NCI-H526 (cell line): ENCODE measurements at regions not wholly inside any gene's neighbourhood (a gene's known extent, or its start where the extent isn't known, plus 50 kb on each side); places are given as distances from the start of the nearest gene placed in this dataset.
A peak's percentile ranks its signal among the peaks of the same experiment; 100 is the strongest.
"Not testable (repeated sequence)": the region's sequence is repeated elsewhere in the genome, so short reads cannot be mapped to it uniquely, and the experiment has no call there.

Experiments used
- DNase-seq, 2 experiments: peaks; one replicate each; lab custom pipeline; 2025; lab: John Stamatoyannopoulos, UW

GRCh38 chr2:220697011-220697410 is 875.1 kb downstream of the EPHA4 start:
- no peak for DNase-seq

- no peak for DNase-seq
Measured at GRCh38 chr2:220701115-220701514, 871.0 kb downstream of the EPHA4 start.

- DNase-seq: no peak
Measured at GRCh38 chr2:220703279-220703678, 868.8 kb downstream of the EPHA4 start.

GRCh38 chr2:220704081-220704480 is 868.0 kb downstream of the EPHA4 start:
- DNase-seq: no peak

- DNase-seq: no peak
Measured at GRCh38 chr2:220704810-220705209, 867.3 kb downstream of the EPHA4 start.

- no peak for DNase-seq
Measured at GRCh38 chr2:220705678-220706077, 866.4 kb downstream of the EPHA4 start.

GRCh38 chr2:220707261-220707660 is 864.8 kb downstream of the EPHA4 start:
- DNase-seq: no peak

GRCh38 chr2:220708366-220708765 is 863.7 kb downstream of the EPHA4 start:
- no peak for DNase-seq

- DNase-seq: no peak
Measured at GRCh38 chr2:220717283-220717682, 854.8 kb downstream of the EPHA4 start.

- DNase-seq: no peak
Measured at GRCh38 chr2:220736778-220737177, 835.3 kb downstream of the EPHA4 start.

GRCh38 chr2:220743203-220743602 is 828.9 kb downstream of the EPHA4 start:
- DNase-seq: no peak

GRCh38 chr2:220744861-220745260 is 827.2 kb downstream of the EPHA4 start:
- DNase-seq: no peak

- DNase-seq: no peak
Measured at GRCh38 chr2:220745682-220746081, 826.4 kb downstream of the EPHA4 start.

- no peak for DNase-seq
Measured at GRCh38 chr2:220747736-220748135, 824.4 kb downstream of the EPHA4 start.

- no peak for DNase-seq
Measured at GRCh38 chr2:220748875-220749479, 823.1 kb downstream of the EPHA4 start.

GRCh38 chr2:220753486-220753885 is 818.6 kb downstream of the EPHA4 start:
- DNase-seq: no peak

GRCh38 chr2:220756653-220757052 is 815.5 kb downstream of the EPHA4 start:
- DNase-seq: peak in 1 of 2 experiments; percentile 1

GRCh38 chr2:220758376-220758775 is 813.7 kb downstream of the EPHA4 start:
- not testable (repeated sequence) for DNase-seq

GRCh38 chr2:220764171-220764570 is 807.9 kb downstream of the EPHA4 start:
- DNase-seq: no peak

GRCh38 chr2:220767591-220768255 is 804.4 kb downstream of the EPHA4 start:
- DNase-seq: no peak

- DNase-seq: no peak
Measured at GRCh38 chr2:220775856-220776488, 796.1 kb downstream of the EPHA4 start.

- not testable (repeated sequence) for DNase-seq
Measured at GRCh38 chr2:220779076-220779475, 793.0 kb downstream of the EPHA4 start.

- no peak for DNase-seq
Measured at GRCh38 chr2:220779511-220779910, 792.6 kb downstream of the EPHA4 start.
